CD4-positive, alpha-beta T cell treated with Interleukin-17A for 4 hours (primary cell): ENCODE measurements at regions not wholly inside any gene's neighbourhood (a gene's known extent, or its start where the extent isn't known, plus 50 kb on each side); places are given as distances from the start of the nearest gene placed in this dataset.
"Not testable (repeated sequence)": the region's sequence is repeated elsewhere in the genome, so short reads cannot be mapped to it uniquely, and the experiment has no call there.

Experiments used
- DNase-seq: peaks from one replicate; pipeline ENCODE4 v3.0.0-alpha.2; 2020; ENCODE audit warnings: mixed read lengths

DNA sequence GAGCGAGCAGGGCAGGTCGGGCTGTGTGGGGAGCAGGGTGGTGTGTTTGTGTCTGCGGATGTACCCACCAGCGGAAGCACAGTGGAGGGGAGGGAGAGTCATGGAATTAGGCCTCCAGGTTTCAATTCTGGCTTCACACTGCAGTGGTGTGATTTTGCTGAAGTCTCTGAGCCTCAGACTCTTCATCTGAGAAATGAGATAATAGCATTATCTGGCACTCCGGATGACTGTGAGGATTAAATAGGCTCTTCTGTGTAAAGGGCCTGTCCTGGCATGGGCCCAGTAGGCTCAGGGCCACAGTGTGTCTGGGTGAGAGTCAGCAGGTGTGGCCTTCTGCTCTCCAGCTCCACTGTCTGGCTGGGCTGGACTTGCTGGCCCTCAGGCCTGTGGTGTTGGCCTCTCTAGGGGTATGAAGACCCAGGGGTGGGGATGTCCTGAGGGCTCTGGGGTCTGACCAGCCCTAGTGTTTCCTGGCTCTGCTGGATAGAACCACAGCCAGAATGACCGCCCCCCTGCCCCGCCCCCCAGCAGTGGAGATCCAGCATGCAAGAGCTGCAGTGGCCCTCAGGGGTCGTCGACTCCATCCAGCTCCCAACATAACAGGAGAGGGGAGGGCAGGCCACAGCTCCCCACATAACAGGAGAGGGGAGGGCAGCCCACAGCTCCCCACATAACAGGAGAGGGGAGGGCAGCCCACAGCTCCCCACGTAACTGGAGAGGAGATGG lies 178.6 kb downstream of the RPS24 start:
- DNase-seq: no peak

GRCh38 chr10:78212786-78213175 lies 179.1 kb downstream of the RPS24 start:
- no peak for DNase-seq

DNA sequence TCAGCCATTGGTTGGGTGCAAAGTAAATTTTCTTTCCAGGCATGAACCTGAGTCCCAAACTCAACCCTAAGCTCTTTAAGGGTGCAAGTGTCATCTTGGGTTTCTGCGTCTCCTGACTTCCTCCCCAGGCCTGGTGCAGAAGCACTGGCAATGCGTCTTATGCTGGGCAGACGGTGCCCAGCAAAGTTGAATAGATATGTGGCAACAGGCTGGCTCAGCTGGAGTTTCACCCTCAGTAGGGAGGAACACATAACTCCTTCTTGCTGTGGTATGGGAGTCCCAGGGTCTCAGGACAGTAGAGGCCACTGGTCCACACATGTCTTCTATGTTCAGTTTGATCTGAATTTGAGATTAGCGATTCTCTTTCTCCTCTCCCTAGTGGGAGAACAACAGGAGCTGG lies 181.3 kb downstream of the RPS24 start:
- DNase-seq: no peak

DNA sequence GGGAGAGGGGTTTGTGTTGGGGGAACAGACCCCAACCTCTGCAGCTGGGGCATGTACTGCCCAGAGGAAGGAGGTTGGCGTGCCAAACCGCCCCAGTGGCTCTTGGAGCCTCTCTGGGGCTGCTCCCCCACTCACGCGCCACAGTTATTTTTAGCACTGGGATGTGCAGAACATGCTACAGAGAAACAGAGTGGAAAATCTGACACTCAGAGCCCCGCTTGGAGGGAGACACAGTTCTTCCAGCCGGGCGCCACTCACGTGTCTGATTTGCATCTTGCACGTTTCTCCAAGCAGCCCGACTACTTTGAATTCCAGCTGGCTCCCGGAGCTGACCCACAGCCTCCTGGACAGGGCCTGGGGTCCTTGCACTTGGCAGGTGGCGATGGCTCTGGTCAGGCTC lies 182.0 kb downstream of the RPS24 start:
- no peak for DNase-seq

GRCh38 chr10:78217336-78217735 lies 183.7 kb downstream of the RPS24 start:
- DNase-seq: no peak

DNA sequence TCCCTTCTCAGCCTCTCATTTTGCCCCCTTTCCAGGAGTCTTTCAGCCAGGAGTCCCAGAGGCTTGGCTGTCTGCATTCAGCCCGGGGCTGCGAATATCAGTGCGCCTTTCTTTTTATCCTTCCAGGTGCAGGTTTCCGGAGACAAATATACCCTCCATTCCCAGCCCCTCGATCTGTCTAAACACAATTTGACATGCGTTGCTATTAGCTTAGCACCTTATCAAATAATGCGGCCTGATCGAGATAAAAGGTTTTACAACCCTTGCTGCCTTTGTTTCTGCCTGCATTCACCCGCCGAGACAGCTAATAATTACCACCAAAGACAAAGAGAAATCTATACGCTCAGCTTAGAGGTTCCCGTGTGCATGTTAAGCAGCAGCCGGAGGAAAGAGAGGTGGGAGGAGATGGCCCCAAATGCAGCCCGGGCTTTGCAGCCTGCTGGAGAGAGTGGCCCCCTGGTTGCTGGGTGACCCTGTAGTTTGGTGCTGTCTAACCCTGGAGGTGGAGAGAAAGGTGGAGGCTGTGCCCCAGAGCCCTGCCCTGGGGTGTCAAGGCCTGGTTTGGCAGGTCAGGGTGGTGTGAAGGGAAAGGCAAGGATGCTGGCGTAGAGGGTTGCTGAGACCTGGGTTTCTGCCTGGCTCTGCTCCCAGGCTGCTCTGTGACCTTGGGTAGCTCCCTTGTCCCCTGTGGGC lies 185.3 kb downstream of the RPS24 start:
- DNase-seq: no peak

- not testable (repeated sequence) for DNase-seq
These were observed 185.9 kb downstream of the RPS24 start for GRCh38 chr10:78219568-78219967.

GRCh38 chr10:78220781-78221180 lies 187.1 kb downstream of the RPS24 start:
- no peak for DNase-seq

- DNase-seq: no peak
These were observed 188.6 kb downstream of the RPS24 start for GRCh38 chr10:78222096-78222790.

GRCh38 chr10:78223088-78223487 lies 189.4 kb downstream of the RPS24 start:
- DNase-seq: no peak

GRCh38 chr10:78224602-78225001 lies 190.9 kb downstream of the RPS24 start:
- DNase-seq: no peak

DNA sequence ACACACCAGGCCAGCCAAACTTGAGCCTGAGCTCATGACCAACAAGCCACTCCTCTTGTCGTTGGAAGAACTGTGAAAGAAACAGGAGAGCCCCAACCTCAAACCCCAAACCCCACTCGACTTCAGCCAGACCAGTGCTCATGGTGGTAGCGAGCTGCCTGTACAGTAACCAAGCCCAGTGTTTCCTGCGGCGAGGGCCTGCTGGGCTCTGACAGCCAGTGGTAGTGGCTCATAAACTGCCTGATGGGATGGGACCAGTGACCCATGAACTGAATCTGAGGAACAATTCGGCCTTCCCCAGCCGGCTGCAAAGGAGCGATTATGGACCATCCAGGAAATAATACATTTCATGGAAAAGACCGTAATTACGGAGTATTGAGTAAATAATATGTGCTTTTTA lies 191.9 kb downstream of the RPS24 start:
- no peak for DNase-seq

DNA sequence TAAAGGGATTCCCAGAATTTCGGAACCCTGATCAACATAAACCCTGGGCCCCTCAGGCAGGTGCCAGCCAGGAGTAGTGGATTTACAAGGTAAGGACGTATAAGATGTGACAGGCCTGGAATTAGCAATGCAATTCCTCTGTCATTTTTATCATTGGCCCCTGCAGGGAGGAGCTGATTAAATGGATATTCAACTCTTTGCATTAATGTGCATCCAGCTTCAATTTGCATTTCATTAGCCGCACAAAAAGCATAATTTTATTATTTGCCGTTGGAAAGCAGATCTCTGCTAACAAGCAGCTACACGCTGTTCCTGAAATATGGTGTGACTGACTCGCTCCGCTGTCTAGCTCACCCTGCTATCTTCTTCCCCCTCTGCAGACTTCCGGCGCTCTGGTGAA lies 195.8 kb downstream of the RPS24 start:
- DNase-seq: no peak

- DNase-seq: no peak
These were observed 196.4 kb downstream of the RPS24 start for GRCh38 chr10:78229950-78230675.

DNA sequence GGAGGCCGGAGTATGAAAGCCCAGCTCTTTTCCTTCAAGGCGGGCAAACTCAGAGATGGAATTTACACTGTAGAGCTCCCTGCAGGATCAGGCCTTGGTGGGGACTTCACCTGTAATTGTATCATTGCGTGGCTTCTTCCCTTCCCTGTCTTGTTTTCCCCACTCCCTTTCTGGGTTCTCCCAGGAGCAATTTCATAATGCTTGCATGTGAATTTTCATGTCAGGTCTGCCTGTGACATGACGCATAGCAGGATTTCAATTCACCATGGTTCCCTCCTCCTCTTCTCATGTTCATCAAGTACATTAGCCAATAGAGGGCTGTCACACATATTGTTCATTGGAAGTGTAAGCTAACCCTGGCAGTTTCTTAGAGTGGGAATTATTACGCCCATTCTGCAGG lies 197.7 kb downstream of the RPS24 start:
- no peak for DNase-seq

- DNase-seq: no peak
These were observed 198.3 kb downstream of the RPS24 start for GRCh38 chr10:78231939-78232338.

- DNase-seq: no peak
These were observed 202.9 kb downstream of the RPS24 start for GRCh38 chr10:78236416-78237015.

GRCh38 chr10:78237951-78238350 lies 204.3 kb downstream of the RPS24 start:
- not testable (repeated sequence) for DNase-seq

DNA sequence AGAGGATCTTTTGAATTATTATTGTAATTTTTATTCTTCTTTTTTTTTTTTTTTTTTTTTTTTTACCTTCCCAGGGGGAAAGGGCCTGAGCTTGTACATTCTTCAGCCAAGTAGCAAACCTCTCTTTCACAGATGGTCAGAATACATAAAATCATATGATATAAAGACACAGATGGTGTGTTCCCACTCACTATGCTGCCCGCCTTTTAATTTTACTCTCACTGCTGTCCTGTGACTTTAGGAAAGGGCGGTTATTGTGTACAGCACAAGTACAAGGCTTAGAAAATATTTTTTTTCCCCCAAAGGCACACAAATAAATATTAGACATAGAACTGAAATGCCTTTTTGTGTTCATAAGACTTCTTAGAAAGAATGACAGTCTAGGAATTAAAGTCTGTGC lies 213.6 kb downstream of the RPS24 start:
- DNase-seq: no peak

GRCh38 chr10:78247821-78248220 lies 214.2 kb downstream of the RPS24 start:
- no peak for DNase-seq

DNA sequence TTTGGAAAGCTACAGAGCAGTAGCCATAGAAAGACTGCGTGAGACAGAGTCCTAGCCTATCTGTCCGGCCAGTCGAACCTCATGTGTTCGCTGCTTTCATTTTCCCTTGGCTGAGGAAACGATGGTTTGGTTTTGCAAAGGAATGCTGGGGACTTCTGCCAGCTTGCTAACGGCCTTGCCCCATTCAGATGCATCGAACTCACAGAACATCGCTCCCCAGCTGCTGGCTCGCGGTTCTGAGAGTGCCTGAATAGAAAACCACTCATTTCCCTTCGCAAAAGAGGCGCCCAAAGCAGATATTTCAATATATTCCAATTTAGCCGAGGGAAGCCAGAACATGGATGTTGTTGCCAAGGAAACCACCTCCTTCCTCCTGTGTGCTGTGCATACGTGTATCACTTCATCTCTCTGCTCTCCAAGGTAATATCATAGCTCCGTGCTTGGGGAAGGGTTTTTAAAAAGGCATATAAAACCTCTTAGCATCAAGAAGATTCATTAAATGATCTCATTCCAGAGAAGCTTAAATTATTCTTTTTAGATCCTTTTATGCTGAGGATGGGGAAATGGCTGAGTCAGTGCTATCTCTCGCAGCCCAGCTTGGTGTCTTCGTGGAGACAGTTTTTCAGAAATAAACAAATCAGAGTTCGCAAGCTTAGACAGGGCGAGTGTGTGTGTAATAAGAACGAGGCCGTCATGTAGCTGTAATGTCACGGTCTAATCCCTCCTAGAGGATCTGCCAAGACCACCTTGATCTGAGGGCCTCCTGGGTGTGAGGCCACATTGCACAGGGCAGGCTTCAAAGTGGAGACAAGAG lies 215.2 kb downstream of the RPS24 start:
- DNase-seq: no peak

GRCh38 chr10:78249690-78250089 lies 216.0 kb downstream of the RPS24 start:
- DNase-seq: no peak
